ENCODE measurements at regions not wholly inside any gene's neighbourhood (a gene's known extent, or its start where the extent isn't known, plus 50 kb on each side); places are given as distances from the start of the nearest gene placed in this dataset.

DNA sequence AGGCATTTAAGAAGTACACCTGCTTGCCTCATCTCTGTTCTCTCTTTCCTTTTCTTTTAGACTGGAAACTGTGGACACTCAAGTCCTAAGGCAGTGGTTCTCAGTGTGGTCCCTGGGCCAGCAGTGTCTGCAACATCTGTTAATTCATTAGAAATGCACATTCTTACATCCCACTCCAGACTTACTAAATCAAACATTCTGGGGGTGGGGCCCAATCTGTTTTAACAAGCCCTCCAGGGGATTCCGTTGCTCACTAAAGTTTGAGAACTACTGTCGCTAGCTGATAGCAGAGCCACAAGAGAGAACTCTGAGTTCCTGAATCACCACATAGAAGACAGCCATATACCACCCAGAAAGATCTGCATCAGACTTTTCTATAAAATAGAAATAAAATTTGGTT, 430.6 kb downstream of the BCOR start:
- H3K36me3 Mint-ChIP-seq: no peaks in the 10 kb centered on the region
- H3K27ac Mint-ChIP-seq: no peak overlapping the region
- H3K27me3 Mint-ChIP-seq: peaks cover 15% of the 10 kb centered on the region
- no peaks in the 10 kb centered on the region for H3K9me3 Mint-ChIP-seq
- ATAC-seq: no peak
- no peak overlapping the region for H3K4me3 Mint-ChIP-seq
- no peaks in the 10 kb centered on the region for H3K4me1 Mint-ChIP-seq

DNA sequence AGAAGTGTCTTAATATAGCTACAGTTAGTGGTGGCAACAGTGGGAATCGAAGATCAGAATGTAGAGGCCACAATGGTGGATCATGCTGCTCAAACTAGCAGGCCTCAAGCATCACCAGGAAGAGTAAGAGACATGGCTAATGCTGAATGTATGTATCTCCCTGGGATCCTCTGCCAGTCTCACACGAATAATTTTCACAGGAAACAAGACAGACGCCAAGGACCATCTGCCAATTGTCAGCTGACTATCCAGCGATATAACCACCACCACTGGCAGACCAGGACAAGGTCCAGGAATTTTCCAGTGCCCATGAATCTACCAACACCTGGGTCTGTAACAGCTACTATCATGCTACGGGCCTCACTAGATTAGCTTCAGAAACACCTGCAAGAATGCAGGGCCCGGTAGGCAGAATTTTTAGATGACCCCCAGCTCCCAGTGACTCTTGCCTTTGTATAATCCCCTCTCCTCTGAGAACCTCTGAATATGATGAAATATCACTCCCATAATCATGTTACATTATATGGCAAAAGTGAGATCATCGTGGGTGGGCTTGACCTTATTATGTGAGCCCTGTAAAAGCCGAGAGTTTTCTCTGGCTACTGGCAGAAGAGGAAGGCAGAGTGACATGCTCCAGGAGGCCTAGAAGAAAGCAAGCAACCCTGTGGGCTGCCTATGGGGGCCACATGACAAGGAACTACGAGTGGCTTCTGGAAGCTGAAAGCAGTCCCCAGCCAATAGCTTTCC, 429.8 kb downstream of the BCOR start:
- Mint-ChIP-seq H3K9me3 (no peaks in the 10 kb centered on the region), H3K27ac (no peak overlapping the region), H3K4me3 (no peak overlapping the region), H3K36me3 (no peaks in the 10 kb centered on the region), H3K27me3 (peaks cover 22% of the 10 kb centered on the region), H3K4me1 (no peaks in the 10 kb centered on the region)
- no peak for ATAC-seq

DNA sequence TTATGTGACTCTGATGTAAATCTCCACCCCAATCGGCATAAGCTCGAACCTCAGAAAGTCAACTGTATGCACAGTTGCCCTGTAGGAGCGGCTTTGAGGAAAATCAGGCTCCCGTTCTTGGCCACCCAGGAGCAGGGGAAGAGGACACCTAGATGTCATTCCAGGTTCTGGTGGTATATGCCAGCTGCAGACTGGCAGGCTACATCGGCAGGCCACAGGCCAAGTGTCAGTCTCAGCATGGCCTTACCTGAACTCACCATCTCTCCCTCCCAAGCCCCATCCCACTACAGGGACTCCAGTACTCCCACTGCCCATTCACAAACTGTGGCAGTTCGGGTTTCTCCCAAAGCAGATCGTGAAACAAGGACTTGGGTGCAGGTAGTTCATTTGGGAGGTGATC, 428.1 kb downstream of the BCOR start:
- H3K4me1 Mint-ChIP-seq: no peaks in the 10 kb centered on the region
- H3K36me3 Mint-ChIP-seq: no peaks in the 10 kb centered on the region
- no peaks in the 10 kb centered on the region for H3K9me3 Mint-ChIP-seq
- peaks cover 23% of the 10 kb centered on the region for H3K27me3 Mint-ChIP-seq
- no peak for ATAC-seq
- no peak overlapping the region for H3K4me3 Mint-ChIP-seq
- H3K27ac Mint-ChIP-seq: no peak overlapping the region

DNA sequence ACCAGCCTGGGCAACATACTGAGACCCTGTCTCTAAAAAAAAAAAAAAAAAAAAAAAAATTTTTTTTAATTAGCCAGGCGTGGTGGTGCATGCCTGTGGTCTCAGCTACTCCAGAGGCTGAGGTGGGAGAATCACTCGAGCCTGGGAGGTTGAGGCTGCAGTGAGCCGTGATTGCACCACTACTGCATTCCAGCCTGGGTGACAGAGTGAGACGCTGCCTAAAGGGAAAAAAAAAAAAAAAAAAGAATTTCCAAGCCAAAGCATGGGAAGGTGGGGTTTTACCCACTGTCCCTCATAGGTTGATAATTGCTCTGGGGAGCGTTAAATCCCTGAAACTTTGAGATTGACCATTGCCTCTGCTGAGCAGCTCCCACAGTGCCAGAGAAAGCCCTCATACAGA, 427.5 kb downstream of the BCOR start:
- H3K27ac Mint-ChIP-seq: no peak overlapping the region
- H3K36me3 Mint-ChIP-seq: no peaks in the 10 kb centered on the region
- ATAC-seq: no peak
- H3K27me3 Mint-ChIP-seq: peaks cover 23% of the 10 kb centered on the region
- H3K9me3 Mint-ChIP-seq: no peaks in the 10 kb centered on the region
- no peak overlapping the region for H3K4me3 Mint-ChIP-seq
- H3K4me1 Mint-ChIP-seq: no peaks in the 10 kb centered on the region

DNA sequence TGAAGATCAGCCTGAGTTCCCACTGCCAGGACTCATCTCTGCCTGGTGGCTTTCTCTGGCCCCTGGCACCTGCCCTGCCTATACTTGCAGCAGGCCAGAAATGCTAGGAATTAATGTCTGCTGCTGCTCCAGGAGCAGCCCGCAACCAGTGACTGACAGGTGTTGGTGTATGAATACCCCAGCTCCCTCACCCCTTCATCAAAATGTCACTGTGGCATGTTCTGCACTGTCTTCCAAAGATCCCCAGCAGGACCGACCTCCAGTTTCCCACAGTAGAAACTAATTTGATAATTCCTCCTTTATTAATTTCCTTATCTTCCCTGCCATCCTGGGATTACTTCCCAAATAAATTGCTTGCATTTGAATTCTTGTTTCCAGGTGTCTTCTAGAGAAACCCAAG, 425.4 kb downstream of the BCOR start:
- ATAC-seq: no peak
- no peaks in the 10 kb centered on the region for H3K36me3 Mint-ChIP-seq
- no peaks in the 10 kb centered on the region for H3K4me1 Mint-ChIP-seq

DNA sequence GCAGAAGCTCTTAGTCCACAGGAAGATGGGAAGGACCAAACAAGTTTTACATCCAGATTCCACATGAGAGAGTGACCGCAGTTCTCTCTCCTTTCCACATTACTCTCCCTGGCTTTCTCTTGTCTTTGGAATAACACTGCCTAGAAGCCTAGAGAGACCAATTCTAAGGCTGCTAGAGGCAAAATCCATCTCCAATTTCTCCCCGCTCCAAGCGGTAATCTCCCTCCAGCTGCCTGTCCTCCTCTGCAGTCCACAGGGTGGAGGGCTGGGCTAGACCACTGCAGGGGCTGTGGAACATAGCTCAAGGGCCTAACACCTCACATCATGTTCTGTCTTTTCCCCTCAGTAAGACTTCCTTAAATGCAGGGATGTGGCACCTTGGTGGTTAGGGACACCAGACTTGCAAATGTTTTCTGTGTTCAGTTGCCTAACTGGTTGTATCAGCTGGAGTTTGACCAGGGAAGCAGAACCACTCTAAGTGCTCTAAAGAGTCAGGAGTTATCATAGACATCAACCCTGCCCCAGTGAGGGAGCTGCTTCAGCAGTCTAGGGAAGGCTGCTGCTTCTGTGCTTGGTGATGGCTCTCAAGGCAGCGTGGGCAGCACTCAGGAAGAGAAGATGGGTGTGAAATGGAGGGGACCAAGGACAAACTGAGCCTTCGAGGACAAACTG, 423.1 kb downstream of the BCOR start:
- H3K4me3 Mint-ChIP-seq: no peak overlapping the region
- no peaks in the 10 kb centered on the region for H3K4me1 Mint-ChIP-seq
- no peaks in the 10 kb centered on the region for H3K36me3 Mint-ChIP-seq
- no peak overlapping the region for H3K27ac Mint-ChIP-seq
- peaks cover 15% of the 10 kb centered on the region for H3K27me3 Mint-ChIP-seq
- H3K9me3 Mint-ChIP-seq: no peaks in the 10 kb centered on the region
- ATAC-seq: no peak

More for the DNA sequence above, 425.4 kb downstream of the BCOR start:
- no peaks in the 10 kb centered on the region for H3K9me3 Mint-ChIP-seq
- peaks cover 23% of the 10 kb centered on the region for H3K27me3 Mint-ChIP-seq
- no peak overlapping the region for H3K4me3 Mint-ChIP-seq
- H3K27ac Mint-ChIP-seq: no peak overlapping the region

DNA sequence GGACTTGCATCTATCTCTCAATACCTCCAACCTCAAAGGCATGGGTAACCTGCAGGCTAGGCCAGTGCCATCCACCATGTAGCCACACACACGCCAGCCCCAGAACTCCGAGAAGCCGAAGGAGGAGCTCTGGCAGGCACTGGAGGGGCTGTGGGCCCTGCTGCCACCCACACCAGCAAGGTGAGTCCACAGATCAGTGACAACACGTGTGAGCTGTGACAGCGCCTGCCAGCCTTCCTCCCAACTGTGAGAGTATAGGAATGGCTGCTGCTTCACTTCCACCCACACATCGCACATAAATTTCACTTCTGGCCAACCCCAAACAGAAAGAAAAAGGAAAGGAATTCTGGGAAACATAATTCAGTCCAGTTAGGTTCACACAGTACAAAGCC, 422.6 kb downstream of the BCOR start:
- H3K9me3 Mint-ChIP-seq: no peaks in the 10 kb centered on the region
- ATAC-seq: no peak
- no peaks in the 10 kb centered on the region for H3K36me3 Mint-ChIP-seq
- H3K4me3 Mint-ChIP-seq: no peak overlapping the region
- no peak overlapping the region for H3K27ac Mint-ChIP-seq
- H3K4me1 Mint-ChIP-seq: no peaks in the 10 kb centered on the region
- peaks cover 11% of the 10 kb centered on the region for H3K27me3 Mint-ChIP-seq

DNA sequence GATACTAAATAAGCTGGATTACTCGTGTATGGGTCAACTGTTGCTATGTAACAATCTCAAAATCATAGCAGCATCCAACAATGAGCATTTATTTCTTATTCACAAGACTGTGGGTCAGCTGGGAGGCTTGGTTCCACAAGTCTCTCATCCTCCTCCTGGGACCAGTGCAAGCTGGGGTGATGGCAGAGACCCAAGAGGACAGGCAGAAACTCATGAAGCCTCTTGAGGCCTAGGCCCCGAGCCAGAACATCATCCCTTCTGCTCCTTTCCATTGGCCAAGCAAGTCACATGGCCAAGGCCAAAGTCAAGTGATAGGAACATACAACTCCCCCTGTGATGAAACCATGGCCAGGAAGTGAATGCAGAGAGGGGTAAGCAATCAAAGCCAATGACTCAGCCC, 422.1 kb downstream of the BCOR start:
- H3K27me3 Mint-ChIP-seq: peaks cover 11% of the 10 kb centered on the region
- ATAC-seq: no peak
- H3K4me1 Mint-ChIP-seq: no peaks in the 10 kb centered on the region
- no peaks in the 10 kb centered on the region for H3K9me3 Mint-ChIP-seq
- H3K27ac Mint-ChIP-seq: no peak overlapping the region
- H3K36me3 Mint-ChIP-seq: no peaks in the 10 kb centered on the region
- no peak overlapping the region for H3K4me3 Mint-ChIP-seq

DNA sequence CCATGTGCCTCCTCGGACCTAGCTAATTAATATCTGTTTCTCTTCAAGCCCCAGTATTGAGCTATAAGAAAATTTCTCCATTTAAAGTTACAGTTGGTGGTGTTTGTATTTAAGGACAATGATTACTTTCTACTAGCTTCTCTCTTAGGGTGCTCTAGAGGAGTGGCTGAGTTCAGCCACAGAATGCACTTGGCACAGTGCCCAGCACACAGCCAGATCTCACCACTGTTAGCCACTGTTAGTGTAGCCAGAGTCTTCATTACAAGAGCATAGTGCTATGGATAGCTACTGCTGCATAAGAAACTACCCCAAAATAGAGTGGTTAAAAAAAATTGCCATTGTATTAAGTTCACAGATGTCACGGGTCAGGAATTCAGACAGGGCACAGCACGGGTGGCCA, 421.3 kb downstream of the BCOR start:
- Mint-ChIP-seq H3K4me3 (no peak overlapping the region), H3K36me3 (no peaks in the 10 kb centered on the region), H3K27me3 (peaks cover 11% of the 10 kb centered on the region), H3K4me1 (no peaks in the 10 kb centered on the region), H3K27ac (no peak overlapping the region), H3K9me3 (no peaks in the 10 kb centered on the region)
- no peak for ATAC-seq

DNA sequence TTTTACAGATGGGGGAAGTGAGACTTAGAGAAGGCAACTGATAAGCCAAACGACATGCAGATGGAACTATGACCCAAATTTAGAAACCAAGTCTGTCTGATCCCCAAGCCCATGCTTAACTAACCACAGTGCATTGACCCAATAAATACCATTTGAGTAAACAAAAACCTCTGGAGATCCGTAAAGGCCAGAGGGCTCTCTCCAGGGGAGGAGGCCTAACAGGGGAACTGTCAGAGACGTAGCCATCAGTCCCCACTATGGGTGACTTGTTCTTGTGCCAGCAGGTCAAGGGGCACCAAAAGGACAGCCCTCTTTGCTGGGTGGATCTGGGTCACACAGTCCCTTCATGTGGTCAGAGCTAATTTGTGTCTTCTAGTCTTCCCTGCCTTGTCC, 420.2 kb downstream of the BCOR start:
- Mint-ChIP-seq H3K4me3 (no peak overlapping the region), H3K27ac (no peak overlapping the region), H3K27me3 (peaks cover 4% of the 10 kb centered on the region), H3K36me3 (no peaks in the 10 kb centered on the region), H3K9me3 (no peaks in the 10 kb centered on the region), H3K4me1 (no peaks in the 10 kb centered on the region)
- no peak for ATAC-seq

DNA sequence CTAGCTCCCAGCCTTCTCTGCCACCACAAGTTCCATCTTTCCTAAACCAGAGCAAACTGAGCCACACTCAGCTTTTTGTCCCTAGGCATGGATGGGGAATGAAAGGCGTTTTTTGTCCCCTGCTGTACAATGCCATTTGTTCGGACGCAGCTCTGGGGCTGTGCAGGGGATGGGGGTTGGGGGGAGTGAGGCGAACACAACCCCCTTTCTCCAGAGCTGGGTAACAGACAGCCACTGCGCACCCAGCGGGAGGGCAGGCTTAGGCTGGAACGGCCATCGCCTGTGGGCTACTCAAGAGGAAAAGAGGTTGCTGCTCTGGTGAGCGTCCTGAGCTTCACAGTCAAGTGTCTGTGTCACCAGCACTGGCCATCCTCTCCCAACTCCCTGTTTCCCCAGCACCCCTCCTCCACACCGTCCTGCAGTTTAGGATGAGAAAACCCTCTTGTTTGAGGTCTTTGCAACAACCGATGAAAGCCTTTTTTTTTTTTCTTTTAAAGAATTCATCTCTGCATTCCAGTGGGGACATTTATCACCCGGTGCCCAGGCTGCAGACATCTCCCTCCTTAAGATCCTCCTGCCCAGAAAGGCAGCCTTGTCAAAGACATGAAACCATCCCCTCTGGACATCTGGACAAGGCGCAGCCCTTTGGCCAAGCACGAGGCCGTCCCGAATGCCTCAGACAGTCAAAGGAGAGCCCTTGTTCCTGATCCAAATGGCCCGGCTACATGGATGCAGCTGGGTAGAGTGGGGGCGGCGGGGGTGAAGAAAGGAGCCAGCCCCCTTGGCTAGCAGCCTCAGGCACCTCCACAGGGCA, 419.6 kb downstream of the BCOR start:
- no peak overlapping the region for H3K4me3 Mint-ChIP-seq
- no peaks in the 10 kb centered on the region for H3K9me3 Mint-ChIP-seq
- ATAC-seq: no peak
- H3K27me3 Mint-ChIP-seq: no peaks in the 10 kb centered on the region
- no peaks in the 10 kb centered on the region for H3K4me1 Mint-ChIP-seq
- H3K27ac Mint-ChIP-seq: no peak overlapping the region
- no peaks in the 10 kb centered on the region for H3K36me3 Mint-ChIP-seq

DNA sequence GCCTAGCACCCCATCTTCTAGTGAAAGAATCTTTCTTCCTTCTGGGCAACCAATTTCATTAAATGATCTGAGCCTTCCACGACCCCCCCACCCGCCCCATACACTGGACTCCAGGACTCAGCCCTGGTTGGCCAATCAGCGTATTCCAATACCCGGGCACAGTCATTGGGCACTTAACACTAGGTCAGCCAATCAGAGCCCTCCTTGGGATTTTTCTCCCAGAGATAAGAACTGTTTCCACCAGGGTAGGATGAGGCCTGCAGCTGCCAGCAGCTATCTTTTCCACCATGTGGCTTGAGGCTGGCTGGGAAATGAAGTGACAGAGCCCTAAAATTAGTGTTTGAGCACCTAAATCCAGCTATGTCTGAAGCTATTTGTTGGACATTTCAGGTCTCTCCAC, 418.8 kb downstream of the BCOR start:
- Mint-ChIP-seq H3K9me3 (no peaks in the 10 kb centered on the region), H3K36me3 (no peaks in the 10 kb centered on the region), H3K27me3 (no peaks in the 10 kb centered on the region), H3K27ac (no peak overlapping the region), H3K4me3 (no peak overlapping the region), H3K4me1 (no peaks in the 10 kb centered on the region)
- ATAC-seq: no peak

DNA sequence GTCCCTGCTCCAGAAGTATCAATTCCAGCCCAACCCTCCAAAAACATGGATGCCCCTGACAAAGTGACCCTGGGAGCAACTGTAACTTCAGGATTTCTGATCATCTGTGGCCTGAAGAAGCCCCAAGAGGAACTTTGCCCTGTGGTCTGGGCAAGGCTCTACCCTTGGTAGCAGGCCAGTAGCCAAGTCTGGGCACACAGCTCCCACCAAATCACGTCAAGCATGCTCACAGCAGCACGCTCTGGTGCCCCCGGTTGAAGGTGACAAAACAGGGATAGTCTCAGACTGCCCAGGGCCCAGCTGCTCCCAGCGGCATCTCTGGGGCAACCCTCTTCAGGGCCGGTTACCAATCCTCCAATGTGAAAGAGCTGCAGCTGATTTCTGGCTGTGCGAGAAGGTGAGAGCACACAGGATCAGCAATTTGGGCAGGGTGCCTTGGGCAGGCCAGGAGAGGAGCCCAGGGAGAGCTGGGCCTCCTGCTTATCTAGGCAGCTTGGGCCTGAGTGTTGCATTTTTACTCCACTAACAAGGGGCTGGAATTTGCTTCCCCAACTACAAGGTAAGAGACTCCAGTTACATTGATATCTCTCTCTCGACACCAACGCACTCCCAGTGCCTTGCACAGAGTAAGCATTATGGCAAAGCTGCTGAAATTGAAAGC, 418.1 kb downstream of the BCOR start:
- Mint-ChIP-seq H3K9me3 (no peaks in the 10 kb centered on the region), H3K36me3 (no peaks in the 10 kb centered on the region), H3K27ac (no peak overlapping the region), H3K27me3 (no peaks in the 10 kb centered on the region), H3K4me3 (no peak overlapping the region), H3K4me1 (no peaks in the 10 kb centered on the region)
- no peak for ATAC-seq

DNA sequence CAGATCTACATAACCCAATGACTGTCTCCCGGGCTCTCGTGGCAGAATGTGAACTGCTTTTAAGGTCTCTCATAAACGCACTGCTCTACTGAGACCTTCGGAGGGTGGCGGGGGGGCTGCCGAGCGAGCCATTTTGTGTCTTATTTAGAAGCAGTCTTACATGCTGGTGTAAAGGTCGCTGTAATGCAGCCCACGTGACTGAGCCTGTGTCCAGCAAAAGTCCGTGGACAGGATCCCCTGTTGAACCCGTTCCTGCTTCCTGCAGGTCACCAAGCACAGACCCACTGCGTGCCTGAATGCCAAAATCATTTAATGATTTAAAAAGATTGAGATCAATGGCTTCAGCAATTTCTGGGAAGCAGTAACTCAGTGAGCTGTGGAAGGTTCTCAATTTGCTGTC, 415.9 kb downstream of the BCOR start:
- Mint-ChIP-seq H3K27ac (no peak overlapping the region), H3K36me3 (no peaks in the 10 kb centered on the region), H3K27me3 (peaks cover 13% of the 10 kb centered on the region), H3K4me3 (no peak overlapping the region), H3K9me3 (peaks cover 2% of the 10 kb centered on the region), H3K4me1 (no peaks in the 10 kb centered on the region)
- no peak for ATAC-seq

DNA sequence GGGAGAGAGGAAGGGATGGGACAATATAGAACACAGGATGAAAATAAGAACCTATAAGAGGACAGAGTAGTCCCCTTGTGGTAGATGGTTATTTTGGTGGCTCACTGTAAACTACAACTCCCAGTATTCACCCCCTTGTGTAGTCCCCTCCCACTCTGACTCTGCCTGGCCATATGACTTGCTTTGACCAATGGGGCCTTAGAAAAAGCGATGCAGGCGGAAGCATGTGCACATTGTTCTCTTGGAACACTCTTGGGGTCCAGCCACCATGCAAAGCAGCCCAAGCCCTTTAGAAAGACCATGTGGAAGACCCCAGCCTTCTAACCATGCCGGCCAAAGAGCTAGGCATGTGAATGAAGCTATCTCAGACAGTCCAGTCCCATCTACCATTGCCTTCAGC, 415.0 kb downstream of the BCOR start:
- Mint-ChIP-seq H3K4me3 (no peak overlapping the region), H3K36me3 (no peaks in the 10 kb centered on the region)
- no peak for ATAC-seq

More for the DNA sequence above, 415.0 kb downstream of the BCOR start:
- peaks cover 14% of the 10 kb centered on the region for H3K27me3 Mint-ChIP-seq
- H3K4me1 Mint-ChIP-seq: no peaks in the 10 kb centered on the region
- no peak overlapping the region for H3K27ac Mint-ChIP-seq
- H3K9me3 Mint-ChIP-seq: peaks cover 2% of the 10 kb centered on the region

All from stimulated activated memory B cell treated with anti-CD40 and anti-IgM and Interleukin-4, amounts not matched to agents 10 μg/mL and 1 μg/mL and 100 μg/mL, for 72 hours (primary cell).